Activated CD8-positive, alpha-beta T cell treated with anti-CD3 and anti-CD28 coated beads for 36 hours (primary cell): ENCODE measurements at regions not wholly inside any gene's neighbourhood (a gene's known extent, or its start where the extent isn't known, plus 50 kb on each side); places are given as distances from the start of the nearest gene placed in this dataset.
"Not testable (repeated sequence)": the region's sequence is repeated elsewhere in the genome, so short reads cannot be mapped to it uniquely, and the experiment has no call there.

ENCODE experiments used
- ATAC-seq: fragments of 200-7000 bp; cut with Tn5 transposase; one replicate; pipeline ENCODE4 v1.10.0; 2021; ENCODE audit warnings: mild to moderate bottlenecking, moderate library complexity
- CTCF ChIA-PET: fragments of 350-600 bp; sonication (Branson Sonifier 250); formaldehyde crosslinking; loops from one replicate; lab custom pipeline; 2021; ENCODE audit warnings: antibody characterized with exemption; lab: Charles Lee
- POLR2A ChIA-PET: fragments of 350-600 bp; sonication (Branson Sonifier 250); formaldehyde crosslinking; loops from one replicate; lab custom pipeline; 2021; ENCODE audit warnings: antibody characterized with exemption; lab: Charles Lee
- DNase-seq: peaks from one replicate; pipeline ENCODE4 v3.0.0-alpha.2; 2020
- H3K27ac Mint-ChIP-seq: one replicate; pipeline ENCODE4 v1.8.0; 2021; ENCODE audit warnings: mild to moderate bottlenecking, mixed read lengths
- H3K27me3 Mint-ChIP-seq: one replicate; pipeline ENCODE4 v1.8.0; 2021; ENCODE audit warnings: mixed read lengths
- H3K36me3 Mint-ChIP-seq: one replicate; pipeline ENCODE4 v1.8.0; 2021; ENCODE audit warnings: low read depth, mixed read lengths
- H3K4me1 Mint-ChIP-seq: one replicate; pipeline ENCODE4 v1.8.0; 2021; ENCODE audit warnings: low read depth, mixed read lengths
- H3K4me3 Mint-ChIP-seq: one replicate; pipeline ENCODE4 v1.8.0; 2021; ENCODE audit warnings: mild to moderate bottlenecking, moderate library complexity, mixed read lengths
- H3K9me3 Mint-ChIP-seq: one replicate; pipeline ENCODE4 v1.8.0; 2021; ENCODE audit warnings: mixed read lengths
- CTCF ChIP-seq: fragments of 200-600 bp; IDR thresholded peaks from one replicate; pipeline ENCODE4 v1.8.0; 2022; ENCODE audit warnings: antibody characterized with exemption, mild to moderate bottlenecking
- intact Hi-C: fragments of 100-400 bp; cut with micrococcal nuclease; formaldehyde crosslinking; loops from one replicate; pipeline ENCODE4 v1.10.0; 2022

GRCh38 chr6:5892669-5893068, 114.1 kb downstream of the NRN1 start:
- CTCF ChIA-PET, result interaction anchor here (0.6 kb wide), 1 partner anchor 655 kb away, joined by 3 read pairs; no protein-coding TSS in a partner anchor
- intact Hi-C loops, result no loop called here
- Mint-ChIP-seq H3K9me3 (peaks cover 1% of the 10 kb centered on the region), H3K4me1 (peaks cover 5% of the 10 kb centered on the region), H3K36me3 (no peaks in the 10 kb centered on the region), H3K27ac (peak overlapping the region; percentile 72), H3K27me3 (no peaks in the 10 kb centered on the region), H3K4me3 (peak overlapping the region; percentile 76)
- ATAC-seq, result no peak
- no peak for TF ChIP-seq CTCF
- POLR2A ChIA-PET, result no interaction called here
- no peak for DNase-seq

GRCh38 chr6:5878792-5879191, 127.9 kb downstream of the NRN1 start:
- ATAC-seq (peak; percentile 27), DNase-seq (no peak)
- H3K27ac Mint-ChIP-seq, result no peak overlapping the region
- no peaks in the 10 kb centered on the region for H3K27me3 Mint-ChIP-seq
- TF ChIP-seq CTCF, result no peak
- peaks cover 5% of the 10 kb centered on the region for H3K4me1 Mint-ChIP-seq
- no peaks in the 10 kb centered on the region for H3K36me3 Mint-ChIP-seq
- H3K9me3 Mint-ChIP-seq, result no peaks in the 10 kb centered on the region
- ChIA-PET POLR2A (no interaction called here), CTCF (interaction anchor here (0.8 kb wide), 1 partner anchor 408 kb away, joined by 3 read pairs; no protein-coding TSS in a partner anchor)
- no peak overlapping the region for H3K4me3 Mint-ChIP-seq
- intact Hi-C loops, result no loop called here

GRCh38 chr6:5876076-5876475, 130.6 kb downstream of the NRN1 start:
- H3K4me1 Mint-ChIP-seq, result peaks cover 15% of the 10 kb centered on the region
- H3K27me3 Mint-ChIP-seq, result no peaks in the 10 kb centered on the region
- ChIA-PET POLR2A (no interaction called here), CTCF (no interaction called here)
- peaks cover 9% of the 10 kb centered on the region for H3K9me3 Mint-ChIP-seq
- no peak for TF ChIP-seq CTCF
- intact Hi-C loops, result no loop called here
- ATAC-seq (no peak), DNase-seq (no peak)
- H3K27ac Mint-ChIP-seq, result no peak overlapping the region
- no peak overlapping the region for H3K4me3 Mint-ChIP-seq
- H3K36me3 Mint-ChIP-seq, result peaks cover 5% of the 10 kb centered on the region

GRCh38 chr6:5873976-5874375, 132.7 kb downstream of the NRN1 start:
- intact Hi-C loops, CTCF ChIA-PET, DNase-seq, H3K36me3 Mint-ChIP-seq, POLR2A ChIA-PET, H3K27me3 Mint-ChIP-seq, H3K27ac Mint-ChIP-seq, H3K4me3 Mint-ChIP-seq, ATAC-seq: not testable (repeated sequence)
- Mint-ChIP-seq H3K4me1 (peaks cover 26% of the 10 kb centered on the region), H3K9me3 (peaks cover 12% of the 10 kb centered on the region)

GRCh38 chr6:5871296-5871695, 135.4 kb downstream of the NRN1 start:
- POLR2A ChIA-PET, result no interaction called here

More at GRCh38 chr6:5871296-5871695, 135.4 kb downstream of the NRN1 start:
- no peak for TF ChIP-seq CTCF
- intact Hi-C loops, result no loop called here
- ATAC-seq (peak; percentile 57), DNase-seq (peak; percentile 30)
- CTCF ChIA-PET, result no interaction called here
- H3K4me3 Mint-ChIP-seq, result no peak overlapping the region
- H3K4me1 Mint-ChIP-seq, result peaks cover 40% of the 10 kb centered on the region
- H3K36me3 Mint-ChIP-seq, result peaks cover 9% of the 10 kb centered on the region
- peaks cover 12% of the 10 kb centered on the region for H3K9me3 Mint-ChIP-seq
- H3K27ac Mint-ChIP-seq, result no peak overlapping the region
- H3K27me3 Mint-ChIP-seq, result no peaks in the 10 kb centered on the region
